Cardiac muscle cell (in vitro differentiated cells and primary cell): ENCODE measurements at regions not wholly inside any gene's neighbourhood (a gene's known extent, or its start where the extent isn't known, plus 50 kb on each side); places are given as distances from the start of the nearest gene placed in this dataset.

Source experiments
- DNase-seq, 2 donors: peaks; one replicate each; pipeline versions ENCODE4 v3.0.0 to v3.0.0-alpha.2; 2010 to 2017; ENCODE audit warnings: low read depth in 1 of 2, low spot score in 1 of 2
- H3K27ac ChIP-seq: fragments of 200-600 bp; sonication (generic); 2 replicates; pipeline ENCODE4 v1.5.1; 2016
- H3K27me3 ChIP-seq: fragments of 200-600 bp; sonication (generic); 2 replicates; pipeline ENCODE4 v1.6.0; 2016; ENCODE audit warnings: control low read depth
- H3K36me3 ChIP-seq: fragments of 200-600 bp; sonication (generic); 2 replicates; pipeline ENCODE4 v1.5.1; 2016; ENCODE audit warnings: control low read depth
- H3K4me1 ChIP-seq: fragments of 200-600 bp; sonication (generic); 2 replicates; pipeline ENCODE4 v1.8.1; 2017; ENCODE audit warnings: low read depth, mild to moderate bottlenecking, mixed run types
- H3K4me3 ChIP-seq: fragments of 200-600 bp; sonication (generic); 2 replicates; pipeline ENCODE4 v1.5.1; 2016; ENCODE audit warnings: mild to moderate bottlenecking
- H3K9me3 ChIP-seq: fragments of 200-600 bp; sonication (generic); 2 replicates; pipeline ENCODE4 v1.5.1; 2017; ENCODE audit warnings: low read depth, mild to moderate bottlenecking, control low read depth
- TF ChIP-seq, protein P1 (sequence below): IDR thresholded peaks from 2 replicates; pipeline ENCODE4 v1.5.1; 2012; ENCODE audit warnings: low read depth, mild to moderate bottlenecking, low read length

- Histone ChIP-seq H3K27ac (no peak overlapping the region), H3K4me1 (no peaks in the 10 kb centered on the region), H3K9me3 (no peaks in the 10 kb centered on the region), H3K36me3 (no peaks in the 10 kb centered on the region), H3K4me3 (no peak overlapping the region), H3K27me3 (no peaks in the 10 kb centered on the region)
- DNase-seq: no peak
- TF ChIP-seq, protein P1, sequence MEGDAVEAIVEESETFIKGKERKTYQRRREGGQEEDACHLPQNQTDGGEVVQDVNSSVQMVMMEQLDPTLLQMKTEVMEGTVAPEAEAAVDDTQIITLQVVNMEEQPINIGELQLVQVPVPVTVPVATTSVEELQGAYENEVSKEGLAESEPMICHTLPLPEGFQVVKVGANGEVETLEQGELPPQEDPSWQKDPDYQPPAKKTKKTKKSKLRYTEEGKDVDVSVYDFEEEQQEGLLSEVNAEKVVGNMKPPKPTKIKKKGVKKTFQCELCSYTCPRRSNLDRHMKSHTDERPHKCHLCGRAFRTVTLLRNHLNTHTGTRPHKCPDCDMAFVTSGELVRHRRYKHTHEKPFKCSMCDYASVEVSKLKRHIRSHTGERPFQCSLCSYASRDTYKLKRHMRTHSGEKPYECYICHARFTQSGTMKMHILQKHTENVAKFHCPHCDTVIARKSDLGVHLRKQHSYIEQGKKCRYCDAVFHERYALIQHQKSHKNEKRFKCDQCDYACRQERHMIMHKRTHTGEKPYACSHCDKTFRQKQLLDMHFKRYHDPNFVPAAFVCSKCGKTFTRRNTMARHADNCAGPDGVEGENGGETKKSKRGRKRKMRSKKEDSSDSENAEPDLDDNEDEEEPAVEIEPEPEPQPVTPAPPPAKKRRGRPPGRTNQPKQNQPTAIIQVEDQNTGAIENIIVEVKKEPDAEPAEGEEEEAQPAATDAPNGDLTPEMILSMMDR: no peak
Measured at GRCh38 chr1:29640428-29640785, 404.1 kb downstream of the PTPRU start.

- H3K9me3 ChIP-seq: no peaks in the 10 kb centered on the region
- H3K36me3 ChIP-seq: no peaks in the 10 kb centered on the region
- H3K4me1 ChIP-seq: no peaks in the 10 kb centered on the region
- H3K27ac ChIP-seq: no peak overlapping the region
- DNase-seq: peak in 1 of 2 donors; percentile 32
- H3K27me3 ChIP-seq: no peaks in the 10 kb centered on the region
- no peak overlapping the region for H3K4me3 ChIP-seq
- TF ChIP-seq, protein P1: no peak
Measured at GRCh38 chr1:29639741-29640427, 403.6 kb downstream of the PTPRU start.

- Histone ChIP-seq H3K4me1 (no peaks in the 10 kb centered on the region), H3K9me3 (no peaks in the 10 kb centered on the region), H3K27ac (no peak overlapping the region), H3K4me3 (no peak overlapping the region), H3K36me3 (no peaks in the 10 kb centered on the region), H3K27me3 (no peaks in the 10 kb centered on the region)
- DNase-seq: no peak
- TF ChIP-seq, protein P1: no peak
Measured at GRCh38 chr1:29639156-29639736, 402.9 kb downstream of the PTPRU start.

DNA sequence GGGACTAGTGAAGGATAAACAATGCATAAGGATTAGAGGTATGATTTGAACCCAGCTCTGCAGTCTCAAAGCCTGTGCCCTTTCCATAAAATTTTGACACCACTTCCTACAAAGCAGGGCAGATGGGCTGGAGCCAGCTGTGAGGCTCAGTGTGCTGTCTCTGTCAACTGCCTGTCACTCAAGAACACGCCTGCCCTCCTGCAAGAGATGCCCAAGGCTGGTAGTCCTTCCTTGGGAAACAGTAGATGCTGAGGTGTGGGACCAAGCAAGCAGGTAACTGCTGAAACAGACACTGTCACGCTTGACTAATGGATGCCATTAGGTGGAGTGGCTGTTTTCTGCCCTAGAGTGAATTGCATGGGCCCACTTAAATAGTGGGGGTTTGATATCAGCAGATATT lies 402.0 kb downstream of the PTPRU start:
- no peak overlapping the region for H3K4me3 ChIP-seq
- H3K4me1 ChIP-seq: no peaks in the 10 kb centered on the region
- no peaks in the 10 kb centered on the region for H3K9me3 ChIP-seq
- H3K36me3 ChIP-seq: no peaks in the 10 kb centered on the region
- DNase-seq: no peak
- TF ChIP-seq, protein P1: no peak
- no peak overlapping the region for H3K27ac ChIP-seq
- no peaks in the 10 kb centered on the region for H3K27me3 ChIP-seq

- H3K27ac ChIP-seq: no peak overlapping the region
- no peak for DNase-seq
- TF ChIP-seq, protein P1: no peak
- no peaks in the 10 kb centered on the region for H3K4me1 ChIP-seq
- H3K9me3 ChIP-seq: no peaks in the 10 kb centered on the region
- no peaks in the 10 kb centered on the region for H3K36me3 ChIP-seq
- no peak overlapping the region for H3K4me3 ChIP-seq
- H3K27me3 ChIP-seq: no peaks in the 10 kb centered on the region
Measured at GRCh38 chr1:29636936-29637335, 400.6 kb downstream of the PTPRU start.
